HG02970 (cell line): ENCODE measurements at regions not wholly inside any gene's neighbourhood (a gene's known extent, or its start where the extent isn't known, plus 50 kb on each side); places are given as distances from the start of the nearest gene placed in this dataset.

ENCODE experiments used
- ATAC-seq: cut with Tn5 transposase; IDR thresholded peaks from one replicate; pipeline ENCODE4 v1.9.1; 2021; ENCODE audit warnings: mild to moderate bottlenecking, moderate library complexity, moderate number of reproducible peaks; ENCODE audit not compliant: unreplicated experiment, low FRiP score

DNA sequence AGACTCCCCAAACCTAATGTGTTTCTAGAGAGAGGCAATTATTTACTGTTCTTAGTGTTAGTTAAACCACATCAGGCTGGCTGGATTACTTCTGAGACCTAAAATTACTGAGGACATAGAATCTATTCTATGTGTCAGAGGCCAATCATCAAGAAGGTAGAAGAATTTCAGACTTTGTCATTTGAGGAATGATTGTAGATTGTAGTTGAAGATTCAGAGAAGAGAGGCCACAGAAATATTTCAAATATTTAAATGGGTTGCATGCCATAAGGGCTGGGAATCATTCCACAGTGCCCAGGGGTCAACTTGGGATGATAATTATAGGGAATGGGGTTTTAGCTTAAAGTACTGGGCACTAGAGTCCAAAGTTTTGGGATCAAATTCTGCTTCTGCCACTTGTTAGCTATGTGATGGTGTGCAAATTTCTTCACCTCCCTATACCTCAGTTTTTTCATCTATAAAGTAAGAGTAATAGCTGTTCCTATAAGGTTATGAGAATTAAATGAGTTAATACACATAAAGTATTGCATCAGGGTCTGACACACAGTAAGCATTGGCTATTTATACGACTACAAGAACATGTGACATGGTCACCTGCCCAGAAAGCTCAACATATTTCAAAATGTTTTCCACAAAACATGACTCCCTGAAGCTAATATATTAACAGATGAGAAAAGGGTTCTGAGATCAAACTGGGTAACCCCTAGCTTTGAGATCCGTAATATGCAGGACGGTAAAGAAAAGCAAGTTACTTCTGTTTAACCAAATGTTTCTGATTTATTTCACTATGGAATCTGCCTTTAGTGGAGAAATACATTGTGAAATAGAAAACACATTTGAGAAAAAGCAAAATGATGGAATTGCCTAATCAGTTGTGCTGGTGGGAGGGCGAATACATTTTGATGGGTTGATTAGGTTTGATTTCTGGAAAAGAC lies 69.7 kb upstream of the SPAG17 start:
- ATAC-seq: no peak

DNA sequence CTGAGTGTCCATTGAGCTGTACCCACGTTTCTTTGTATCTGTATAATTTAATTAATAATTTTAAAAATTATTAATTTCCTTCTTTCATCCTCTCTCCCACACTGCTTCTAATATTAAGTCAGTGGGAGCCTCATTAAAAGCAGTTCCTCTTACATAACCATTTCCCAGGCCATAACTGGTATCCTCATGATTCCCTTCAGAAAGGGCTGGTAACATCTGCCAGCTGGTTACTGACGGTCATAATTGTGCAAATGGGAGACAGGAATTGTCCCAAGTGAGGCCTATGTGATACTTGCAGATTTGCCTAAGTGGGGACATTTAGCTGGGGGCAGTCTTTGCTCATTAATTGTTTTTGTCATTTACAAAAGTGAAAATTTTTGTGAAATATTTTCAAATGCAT lies 69.0 kb upstream of the SPAG17 start:
- ATAC-seq: no peak

DNA sequence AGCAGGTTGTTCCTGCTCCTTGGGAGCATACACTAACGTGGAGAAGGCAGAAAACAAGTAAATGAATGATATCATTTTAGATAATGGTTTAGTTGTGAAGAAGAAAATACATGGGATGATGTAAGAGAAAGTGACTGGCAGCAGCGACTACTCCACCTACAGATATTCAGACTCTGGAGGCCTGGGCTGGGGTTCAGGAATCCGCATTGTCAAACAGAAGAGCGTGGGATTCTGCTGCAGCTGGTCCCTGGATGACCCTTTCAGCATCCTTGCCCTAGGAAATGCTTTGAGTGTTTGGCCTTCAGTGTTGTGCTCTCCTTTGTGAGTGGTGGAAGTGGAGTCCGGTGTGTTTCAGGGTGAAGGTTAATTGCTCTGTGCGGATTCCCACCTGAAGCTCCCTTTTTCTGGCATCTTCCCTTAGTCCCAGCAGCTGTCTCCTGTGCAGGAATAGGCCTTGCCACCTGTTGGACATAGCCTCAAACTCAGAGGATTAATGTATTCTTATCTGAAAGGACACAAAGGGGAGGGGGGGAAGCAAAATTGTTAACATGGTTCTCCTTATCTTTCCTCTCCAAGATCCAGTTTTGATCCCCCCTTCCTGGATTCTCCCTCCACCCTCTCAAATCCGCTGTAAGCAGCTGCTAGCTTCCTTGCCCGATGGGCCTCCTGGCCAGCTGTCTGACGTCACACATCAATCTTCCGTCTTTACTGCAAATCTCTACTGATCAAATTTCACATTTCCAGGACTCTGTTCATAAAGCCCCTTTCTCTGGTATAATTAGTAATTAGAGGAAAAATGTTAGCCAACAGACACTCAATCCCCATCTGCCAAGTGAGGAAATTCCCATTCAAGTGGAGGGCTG lies 68.3 kb upstream of the SPAG17 start:
- no peak for ATAC-seq

DNA sequence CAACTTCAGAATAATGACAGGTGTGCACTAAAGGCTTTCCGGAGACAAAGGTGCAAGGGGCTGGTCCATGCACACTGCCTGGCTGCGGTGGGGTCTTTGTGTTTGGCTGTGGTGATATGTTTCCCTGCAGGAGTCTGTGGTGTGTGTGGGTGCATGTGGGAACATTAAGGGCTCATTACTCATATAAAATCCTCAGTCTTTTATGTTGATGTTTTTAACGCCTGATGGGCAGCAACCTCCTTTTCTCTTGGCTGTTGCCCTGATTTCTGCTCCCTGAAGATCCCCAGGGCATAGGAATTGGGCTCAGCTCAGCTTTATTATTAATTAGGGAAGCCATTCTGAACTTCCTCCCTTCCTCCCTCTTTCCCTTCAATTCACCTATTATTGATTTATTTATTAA lies 67.6 kb upstream of the SPAG17 start:
- no peak for ATAC-seq

DNA sequence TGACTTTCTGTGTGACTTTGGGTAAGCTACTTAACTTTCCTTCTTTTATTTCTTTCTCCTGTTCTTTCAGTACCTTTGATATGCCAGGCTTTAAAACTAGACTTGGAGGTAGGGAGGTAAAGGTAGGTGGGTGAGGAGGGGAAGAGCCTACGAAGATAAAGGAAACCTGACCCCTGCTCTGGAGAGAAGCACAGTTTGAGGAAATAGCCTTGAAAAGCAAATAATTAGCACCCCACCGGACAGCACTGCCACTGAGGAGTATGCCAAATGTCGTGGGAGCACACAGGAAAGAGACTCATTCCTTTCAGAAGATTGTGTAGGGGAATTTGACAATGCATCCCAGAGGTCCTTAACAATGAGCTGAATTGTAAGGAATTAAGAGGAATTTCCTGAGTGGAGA lies 65.2 kb upstream of the SPAG17 start:
- no peak for ATAC-seq

DNA sequence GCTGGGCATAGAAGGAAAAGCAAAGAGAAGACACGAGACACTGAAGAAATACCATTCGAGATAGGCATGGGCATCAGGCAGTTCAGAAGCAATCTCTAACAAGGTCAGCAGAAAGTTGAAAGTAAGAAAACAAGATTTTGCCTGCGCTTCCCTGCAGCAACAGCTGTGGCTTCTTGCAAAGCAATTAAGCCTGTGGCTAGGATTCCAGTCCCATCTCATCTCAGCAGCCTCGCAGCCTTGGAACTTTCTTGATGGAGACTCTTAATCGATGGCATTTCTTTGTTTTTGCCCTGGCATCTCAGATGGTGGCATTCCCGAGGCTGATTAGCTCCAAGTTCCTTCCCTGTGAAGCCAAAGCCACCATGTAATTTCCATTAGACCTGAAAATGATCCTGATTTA lies 64.6 kb upstream of the SPAG17 start:
- ATAC-seq: no peak

DNA sequence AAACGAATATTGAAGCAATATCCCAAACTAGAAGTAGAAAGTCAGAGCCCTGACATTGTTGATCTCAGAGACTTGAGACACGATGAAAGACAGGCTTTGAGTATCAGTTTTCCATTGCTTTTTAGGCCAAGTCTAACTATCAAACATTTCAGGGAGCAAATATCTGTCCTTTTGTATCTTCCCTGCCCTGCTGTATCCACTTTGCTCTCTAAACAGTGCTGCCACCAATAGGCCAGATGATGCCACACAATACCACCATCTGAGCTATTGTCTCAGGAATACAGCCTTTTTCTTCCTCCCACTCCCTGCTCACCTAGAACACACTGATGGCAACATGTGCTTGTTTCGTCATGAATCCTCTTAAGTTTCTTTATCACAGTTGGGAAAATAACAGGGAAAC lies 62.6 kb upstream of the SPAG17 start:
- ATAC-seq: no peak

DNA sequence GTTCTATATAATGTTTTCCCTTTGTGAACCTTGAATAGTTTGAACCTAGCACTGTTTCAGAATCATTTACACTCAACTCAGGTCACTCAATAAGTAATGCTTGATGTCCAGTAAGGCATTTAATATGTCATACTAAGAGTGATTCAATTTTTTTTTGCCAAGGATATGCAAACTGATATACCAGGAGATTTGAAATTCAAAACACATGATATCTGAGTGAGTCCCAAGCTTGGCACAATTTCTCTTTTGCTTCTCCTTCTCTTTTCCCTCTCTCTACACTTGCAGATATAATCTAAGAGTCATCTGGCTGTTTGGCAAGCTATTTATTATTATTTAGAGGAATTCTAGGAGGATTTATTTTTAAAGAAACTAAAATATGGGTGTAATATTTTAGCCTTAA lies 61.6 kb upstream of the SPAG17 start:
- no peak for ATAC-seq

DNA sequence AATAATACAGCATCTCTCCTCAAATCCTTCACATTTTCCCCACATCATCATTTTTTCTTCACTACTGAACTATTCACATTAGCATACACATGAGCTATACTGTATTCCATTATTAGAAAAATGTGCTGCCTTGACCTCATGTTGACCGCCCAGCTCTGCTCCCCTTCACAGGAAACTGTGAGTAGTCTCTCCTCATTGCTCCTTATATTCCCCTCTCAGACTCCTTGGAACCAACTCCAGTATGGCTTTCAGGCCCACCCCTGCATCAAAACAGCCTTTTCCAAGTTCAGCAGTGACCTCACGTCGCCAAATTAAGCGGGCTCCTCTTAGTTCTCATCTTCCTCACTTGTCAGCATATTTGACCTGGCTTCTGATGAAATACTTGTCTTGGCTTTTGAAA lies 59.2 kb upstream of the SPAG17 start:
- no peak for ATAC-seq

DNA sequence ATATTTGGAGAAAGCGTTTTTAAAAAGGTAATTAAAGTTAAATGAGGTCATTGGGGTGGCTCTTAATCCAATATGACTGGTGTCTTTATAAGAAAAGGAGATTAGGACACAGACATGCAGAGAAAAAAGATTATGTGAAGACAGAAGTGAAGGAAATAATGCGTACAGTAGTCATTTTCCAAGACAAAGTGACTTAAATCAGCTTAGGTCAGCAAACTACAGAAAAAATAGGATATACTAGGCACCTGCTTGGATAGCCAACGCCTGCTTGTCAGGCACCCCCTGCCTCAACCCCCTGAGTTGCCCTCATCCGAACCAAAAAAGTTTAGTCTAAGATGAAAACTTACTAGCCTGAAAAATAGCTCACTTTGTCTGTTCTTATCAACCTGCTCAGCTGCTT lies 58.2 kb upstream of the SPAG17 start:
- no peak for ATAC-seq
